GM12873 (cell line): ENCODE measurements at regions not wholly inside any gene's neighbourhood (a gene's known extent, or its start where the extent isn't known, plus 50 kb on each side); places are given as distances from the start of the nearest gene placed in this dataset.

ENCODE experiments used
- TF ChIP-seq, protein P1 (sequence below): IDR thresholded peaks from 2 replicates; pipeline ENCODE4 v1.5.1; 2012; ENCODE audit warnings: low read depth, mild to moderate bottlenecking, moderate library complexity, low read length, control low read depth; ENCODE audit not compliant: insufficient read depth; ENCODE audit errors: missing control alignments

DNA sequence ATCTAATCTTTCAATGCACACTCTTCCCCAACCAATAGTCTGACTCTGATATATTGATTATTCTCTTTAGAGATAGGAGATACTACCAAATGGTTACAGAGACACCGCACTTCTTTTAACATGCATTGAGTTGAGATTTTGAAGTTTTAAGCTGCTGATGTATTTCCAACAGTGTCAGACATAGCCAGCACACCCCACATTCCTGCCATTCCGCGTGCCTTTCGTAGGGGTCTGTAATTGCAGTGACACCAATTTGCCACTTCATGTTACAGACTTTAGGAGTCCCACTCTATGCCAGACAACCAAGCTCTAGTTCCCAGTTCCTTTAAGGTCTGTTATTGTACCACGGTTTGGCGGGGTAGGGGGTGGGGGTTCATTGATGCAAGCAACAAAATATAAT lies 618.2 kb upstream of the FRG1 start:
- TF ChIP-seq, protein P1, sequence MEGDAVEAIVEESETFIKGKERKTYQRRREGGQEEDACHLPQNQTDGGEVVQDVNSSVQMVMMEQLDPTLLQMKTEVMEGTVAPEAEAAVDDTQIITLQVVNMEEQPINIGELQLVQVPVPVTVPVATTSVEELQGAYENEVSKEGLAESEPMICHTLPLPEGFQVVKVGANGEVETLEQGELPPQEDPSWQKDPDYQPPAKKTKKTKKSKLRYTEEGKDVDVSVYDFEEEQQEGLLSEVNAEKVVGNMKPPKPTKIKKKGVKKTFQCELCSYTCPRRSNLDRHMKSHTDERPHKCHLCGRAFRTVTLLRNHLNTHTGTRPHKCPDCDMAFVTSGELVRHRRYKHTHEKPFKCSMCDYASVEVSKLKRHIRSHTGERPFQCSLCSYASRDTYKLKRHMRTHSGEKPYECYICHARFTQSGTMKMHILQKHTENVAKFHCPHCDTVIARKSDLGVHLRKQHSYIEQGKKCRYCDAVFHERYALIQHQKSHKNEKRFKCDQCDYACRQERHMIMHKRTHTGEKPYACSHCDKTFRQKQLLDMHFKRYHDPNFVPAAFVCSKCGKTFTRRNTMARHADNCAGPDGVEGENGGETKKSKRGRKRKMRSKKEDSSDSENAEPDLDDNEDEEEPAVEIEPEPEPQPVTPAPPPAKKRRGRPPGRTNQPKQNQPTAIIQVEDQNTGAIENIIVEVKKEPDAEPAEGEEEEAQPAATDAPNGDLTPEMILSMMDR = no peak

DNA sequence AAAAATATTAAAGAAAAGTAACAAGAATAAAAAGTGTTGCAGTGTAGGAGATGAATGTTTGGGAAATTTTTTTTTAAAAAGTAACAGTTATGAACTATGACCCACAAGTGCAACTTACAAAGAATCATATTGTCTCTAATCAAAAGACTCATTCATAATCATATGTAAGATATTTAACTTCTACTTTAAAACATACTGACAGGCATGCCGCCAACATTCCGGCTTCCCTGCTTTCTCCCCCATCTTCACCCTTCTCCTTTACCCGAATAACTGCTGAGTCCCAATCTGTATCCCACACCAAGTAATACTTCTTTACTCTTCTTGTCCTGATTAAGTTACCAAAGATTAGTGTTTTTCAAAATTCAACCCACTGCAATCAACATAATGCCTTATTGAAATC lies 598.8 kb upstream of the FRG1 start:
- TF ChIP-seq, protein P1 = no peak

DNA sequence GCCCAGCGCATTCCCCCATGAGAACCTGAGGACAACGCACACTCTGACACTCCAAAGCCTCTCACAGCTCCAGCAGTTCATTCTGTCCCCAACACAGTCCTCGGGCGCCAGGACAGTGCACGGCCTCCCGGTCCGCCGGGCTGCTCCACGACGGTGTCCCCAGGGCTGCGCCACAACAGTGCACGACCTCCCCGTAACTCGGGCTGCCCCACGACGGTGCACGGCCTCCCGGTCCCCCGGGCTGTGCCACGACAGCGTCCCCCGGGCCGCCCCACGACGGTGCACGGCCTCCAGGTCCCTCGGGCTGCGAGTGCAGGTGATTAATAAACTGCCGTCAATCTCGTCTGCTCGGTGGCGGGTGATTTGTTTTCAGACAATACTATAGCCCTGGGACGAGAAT lies 585.1 kb upstream of the FRG1 start:
- TF ChIP-seq, protein P1 = no peak

DNA sequence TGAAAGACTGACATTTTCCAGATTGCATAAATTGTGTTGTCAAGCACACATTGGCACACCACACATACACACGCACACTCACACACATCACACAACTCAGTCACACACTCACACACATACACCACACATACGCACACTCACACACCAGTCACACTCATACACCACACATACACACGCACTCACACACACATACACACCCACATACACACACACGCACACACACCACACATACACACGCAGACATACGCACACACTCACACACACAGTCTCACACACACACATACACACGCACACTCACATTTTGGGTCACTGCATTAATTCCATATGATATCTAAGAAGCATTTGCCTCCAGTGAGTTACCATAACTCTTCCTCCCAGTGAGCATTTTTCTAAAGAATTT lies 578.3 kb upstream of the FRG1 start:
- TF ChIP-seq, protein P1 = no peak

DNA sequence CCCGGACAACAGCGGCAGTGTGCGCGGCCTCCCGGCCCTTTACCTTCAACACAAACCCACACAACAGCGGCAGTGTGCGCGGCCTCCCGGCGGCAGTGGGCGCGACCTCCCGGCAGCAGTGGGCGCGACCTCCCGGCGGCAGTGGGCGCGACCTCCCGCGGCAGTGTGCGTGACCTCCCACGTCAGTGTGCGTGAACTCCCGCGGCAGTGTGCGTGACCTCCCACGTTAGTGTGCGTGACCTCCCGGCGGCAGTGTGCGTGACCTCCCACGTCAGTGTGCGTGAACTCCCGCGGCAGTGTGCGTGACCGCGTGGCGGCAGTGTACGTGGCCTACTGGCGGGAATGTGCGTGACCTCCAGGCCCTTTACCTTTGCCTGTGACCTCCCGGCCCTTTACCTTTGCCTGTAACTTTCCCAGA lies 576.6 kb upstream of the FRG1 start:
- TF ChIP-seq, protein P1 = no peak

DNA sequence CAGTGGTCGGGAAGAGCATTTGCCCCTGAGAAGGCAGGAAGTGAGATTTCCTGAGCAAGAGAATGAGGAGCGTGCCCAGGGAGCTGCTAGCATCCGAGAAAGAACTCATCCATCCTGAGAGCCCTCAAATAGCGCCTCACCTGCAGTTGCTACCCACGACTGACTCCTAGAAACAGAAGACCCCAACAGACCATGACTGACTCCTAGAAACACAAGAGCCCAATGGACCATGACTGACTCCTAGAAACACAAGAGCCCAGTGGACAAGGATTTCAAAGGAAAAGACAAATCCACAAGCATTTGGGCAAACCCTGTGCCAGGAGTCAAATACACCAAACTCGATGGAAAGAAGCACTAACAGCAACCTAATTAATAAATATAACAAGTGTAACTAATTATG lies 575.2 kb upstream of the FRG1 start:
- TF ChIP-seq, protein P1 = no peak

DNA sequence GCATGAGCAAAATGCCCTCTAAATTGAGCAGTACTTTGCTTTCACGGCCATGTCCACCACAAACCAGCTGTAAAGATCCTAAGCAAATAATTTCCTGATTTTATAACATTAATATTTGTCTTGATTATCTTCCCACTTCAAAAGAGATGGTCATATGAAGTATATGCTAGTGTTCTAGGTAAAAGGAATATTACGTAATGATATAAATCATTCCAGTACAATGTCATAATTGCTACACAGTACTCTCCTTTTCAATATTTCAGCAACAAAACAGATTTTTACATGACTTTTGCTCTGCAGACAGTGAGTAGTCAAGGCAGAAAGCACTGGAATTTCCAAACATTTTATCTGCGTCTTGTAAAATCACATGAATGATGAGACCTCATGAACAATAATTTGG lies 572.8 kb upstream of the FRG1 start:
- TF ChIP-seq, protein P1 = no peak
